Osteoblast (primary cell): ENCODE measurements at regions not wholly inside any gene's neighbourhood (a gene's known extent, or its start where the extent isn't known, plus 50 kb on each side); places are given as distances from the start of the nearest gene placed in this dataset.
A peak's percentile ranks its signal among the peaks of the same experiment; 100 is the strongest.

Experiments
- DNase-seq: peaks from one replicate; pipeline ENCODE4 v3.0.0; 2011; ENCODE audit warnings: low spot score, mixed read lengths; ENCODE audit not compliant: insufficient read length; ENCODE audit errors: missing footprints
- H2AFZ ChIP-seq: 2 replicates; pipeline ENCODE4 v1.6.0; 2011; ENCODE audit warnings: mild to moderate bottlenecking, low read length
- H3K27ac ChIP-seq: 2 replicates; pipeline ENCODE4 v1.5.1; 2011; ENCODE audit warnings: mild to moderate bottlenecking, low read depth, low read length, moderate library complexity
- H3K27me3 ChIP-seq: 2 replicates; pipeline ENCODE4 v1.6.0; 2012; ENCODE audit warnings: mild to moderate bottlenecking, control low read depth, inconsistent platforms, low read length, moderate library complexity; ENCODE audit not compliant: insufficient read depth
- H3K36me3 ChIP-seq: 2 replicates; pipeline ENCODE4 v1.5.1; 2011; ENCODE audit warnings: mild to moderate bottlenecking, low read length, control low read depth, moderate library complexity; ENCODE audit not compliant: insufficient read depth
- H3K4me1 ChIP-seq: 2 replicates; pipeline ENCODE4 v1.5.1; 2011; ENCODE audit warnings: mild to moderate bottlenecking, low read length, control low read depth, moderate library complexity; ENCODE audit not compliant: insufficient read depth
- H3K4me2 ChIP-seq: 2 replicates; pipeline ENCODE4 v1.6.0; 2011; ENCODE audit warnings: mild to moderate bottlenecking, low read length; ENCODE audit not compliant: insufficient read depth
- H3K4me3 ChIP-seq: fragments of 200-600 bp; sonication (generic); 3 replicates; pipeline ENCODE4 v1.5.1; 2012; ENCODE audit warnings: mild to moderate bottlenecking, low read length, inconsistent platforms; ENCODE audit not compliant: insufficient read depth
- H3K79me2 ChIP-seq: 2 replicates; pipeline ENCODE4 v1.6.0; 2012; ENCODE audit warnings: mild to moderate bottlenecking, low read length, control low read depth, inconsistent platforms; ENCODE audit not compliant: insufficient read depth
- H3K9me3 ChIP-seq: 2 replicates; pipeline ENCODE4 v1.5.1; 2011; ENCODE audit warnings: low read depth, low read length, control low read depth
- H4K20me1 ChIP-seq: 2 replicates; pipeline ENCODE4 v1.6.0; 2012; ENCODE audit warnings: mild to moderate bottlenecking, low read length, control low read depth; ENCODE audit not compliant: insufficient read depth
- TF ChIP-seq, protein P1 (sequence below): IDR thresholded peaks from 2 replicates; pipeline ENCODE4 v1.5.1; 2011; ENCODE audit warnings: mild to moderate bottlenecking, low read depth, low read length, moderate library complexity; ENCODE audit errors: extremely low read depth

- peak; percentile 88 for DNase-seq
- Histone ChIP-seq H3K36me3 (no peaks in the 10 kb centered on the region), H3K4me1 (peaks cover 15% of the 10 kb centered on the region), H3K4me2 (peak overlapping the region; percentile 96), H2AFZ (peak overlapping the region; percentile 79), H3K27ac (no peak overlapping the region), H3K4me3 (peak overlapping the region; percentile 82), H3K9me3 (no peaks in the 10 kb centered on the region), H3K79me2 (peaks cover 2% of the 10 kb centered on the region), H4K20me1 (no peaks in the 10 kb centered on the region), H3K27me3 (peaks cover 14% of the 10 kb centered on the region)
- TF ChIP-seq, protein P1, sequence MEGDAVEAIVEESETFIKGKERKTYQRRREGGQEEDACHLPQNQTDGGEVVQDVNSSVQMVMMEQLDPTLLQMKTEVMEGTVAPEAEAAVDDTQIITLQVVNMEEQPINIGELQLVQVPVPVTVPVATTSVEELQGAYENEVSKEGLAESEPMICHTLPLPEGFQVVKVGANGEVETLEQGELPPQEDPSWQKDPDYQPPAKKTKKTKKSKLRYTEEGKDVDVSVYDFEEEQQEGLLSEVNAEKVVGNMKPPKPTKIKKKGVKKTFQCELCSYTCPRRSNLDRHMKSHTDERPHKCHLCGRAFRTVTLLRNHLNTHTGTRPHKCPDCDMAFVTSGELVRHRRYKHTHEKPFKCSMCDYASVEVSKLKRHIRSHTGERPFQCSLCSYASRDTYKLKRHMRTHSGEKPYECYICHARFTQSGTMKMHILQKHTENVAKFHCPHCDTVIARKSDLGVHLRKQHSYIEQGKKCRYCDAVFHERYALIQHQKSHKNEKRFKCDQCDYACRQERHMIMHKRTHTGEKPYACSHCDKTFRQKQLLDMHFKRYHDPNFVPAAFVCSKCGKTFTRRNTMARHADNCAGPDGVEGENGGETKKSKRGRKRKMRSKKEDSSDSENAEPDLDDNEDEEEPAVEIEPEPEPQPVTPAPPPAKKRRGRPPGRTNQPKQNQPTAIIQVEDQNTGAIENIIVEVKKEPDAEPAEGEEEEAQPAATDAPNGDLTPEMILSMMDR: no peak
Observed at GRCh38 chr20:36092398-36093024, 62.0 kb upstream of the EPB41L1 start.

DNA sequence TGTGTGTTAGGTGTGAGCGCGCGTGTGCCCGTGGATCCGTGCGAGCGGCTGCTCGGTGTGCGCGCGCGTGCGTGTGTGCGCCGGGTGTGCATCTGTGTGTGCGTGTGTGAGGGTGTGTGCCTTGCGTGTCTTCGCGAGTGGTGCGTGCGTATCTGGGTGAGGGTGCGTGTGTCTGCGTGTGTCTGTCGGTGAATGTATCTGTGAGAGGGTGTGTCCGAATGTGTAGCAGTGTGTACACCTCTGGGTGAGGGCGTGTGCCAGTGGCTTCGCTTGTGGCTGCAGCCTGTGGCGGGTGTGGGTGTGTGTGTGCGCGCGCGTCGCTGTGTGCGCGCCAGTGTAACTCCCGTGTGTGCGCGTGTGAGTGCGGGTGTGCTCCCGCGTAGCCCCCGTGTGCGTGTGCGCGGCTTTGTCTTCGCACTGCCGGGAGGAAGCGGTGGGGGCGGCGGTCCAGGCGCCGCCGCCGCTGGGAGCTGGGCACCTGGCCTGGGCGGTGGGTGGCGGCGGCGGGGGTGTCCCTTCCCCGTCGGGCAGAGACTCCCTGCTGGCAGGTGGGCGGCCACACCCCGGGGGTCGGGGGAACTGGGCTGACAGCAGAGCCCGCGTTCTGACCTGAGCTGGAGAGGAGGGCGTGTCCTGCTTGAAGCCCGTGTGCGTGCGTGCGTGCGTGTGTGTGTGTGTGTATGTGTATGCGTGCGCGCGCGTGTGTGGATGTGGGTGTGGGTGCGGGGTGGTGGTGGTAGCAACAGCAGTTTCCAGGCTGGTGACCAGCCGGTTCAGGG is 61.3 kb upstream of the EPB41L1 start:
- Histone ChIP-seq H3K79me2 (peaks cover 2% of the 10 kb centered on the region), H3K4me2 (peak overlapping the region; percentile 96), H3K27ac (peak overlapping the region; percentile 2), H3K4me1 (peaks cover 22% of the 10 kb centered on the region), H2AFZ (peak overlapping the region; percentile 79), H3K9me3 (no peaks in the 10 kb centered on the region), H3K4me3 (peak overlapping the region; percentile 82), H3K27me3 (peaks cover 14% of the 10 kb centered on the region), H3K36me3 (no peaks in the 10 kb centered on the region), H4K20me1 (no peaks in the 10 kb centered on the region)
- TF ChIP-seq, protein P1: no peak
- no peak for DNase-seq

DNA sequence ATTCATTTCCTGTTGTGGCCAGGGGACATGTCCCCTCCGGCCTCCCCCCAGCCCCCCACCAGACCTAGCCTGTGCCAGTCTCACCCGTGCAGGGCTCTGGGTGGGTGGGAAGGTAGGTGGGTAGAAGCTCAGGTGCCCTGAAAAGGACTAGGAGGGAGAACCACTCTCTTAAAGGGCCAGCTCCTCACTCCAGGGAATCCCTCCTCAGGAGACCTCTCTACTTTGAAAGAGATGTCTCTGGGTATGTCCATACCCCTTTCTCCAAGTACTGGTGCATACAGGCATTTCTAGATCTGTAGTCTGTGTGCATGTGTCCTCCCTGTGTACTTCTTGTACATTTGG is 60.8 kb upstream of the EPB41L1 start:
- H3K4me1 ChIP-seq: peaks cover 27% of the 10 kb centered on the region
- TF ChIP-seq, protein P1: no peak
- no peaks in the 10 kb centered on the region for H3K9me3 ChIP-seq
- DNase-seq: no peak
- peak overlapping the region; percentile 2 for H3K27ac ChIP-seq
- H3K27me3 ChIP-seq: peaks cover 14% of the 10 kb centered on the region
- H3K79me2 ChIP-seq: peaks cover 2% of the 10 kb centered on the region
- peak overlapping the region; percentile 96 for H3K4me2 ChIP-seq
- H3K4me3 ChIP-seq: peak overlapping the region; percentile 82
- no peaks in the 10 kb centered on the region for H3K36me3 ChIP-seq
- no peaks in the 10 kb centered on the region for H4K20me1 ChIP-seq
- peak overlapping the region; percentile 25 for H2AFZ ChIP-seq

DNA sequence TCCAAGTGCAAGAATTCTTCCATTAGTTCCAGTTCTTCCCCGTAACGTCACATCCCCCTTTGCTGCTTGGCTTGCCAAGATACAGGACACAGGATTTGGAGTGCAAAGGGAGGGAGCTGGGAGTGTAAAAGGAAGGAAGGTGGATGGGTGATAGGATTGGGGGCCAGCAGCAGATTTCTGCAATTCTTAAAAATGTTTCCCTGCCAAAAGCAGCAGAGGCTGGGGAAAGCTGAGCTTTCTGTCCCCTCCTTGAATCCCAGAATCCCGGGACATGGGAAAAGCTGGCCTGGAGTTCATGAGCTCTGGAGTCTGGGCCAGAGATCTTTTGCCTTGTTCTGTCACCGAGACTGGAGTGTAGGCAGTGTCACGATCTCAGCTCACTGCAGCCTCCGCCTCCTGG is 60.0 kb upstream of the EPB41L1 start:
- peak overlapping the region; percentile 66 for H2AFZ ChIP-seq

More for the DNA sequence above, 60.0 kb upstream of the EPB41L1 start:
- Histone ChIP-seq H3K27me3 (peaks cover 14% of the 10 kb centered on the region), H3K36me3 (no peaks in the 10 kb centered on the region), H4K20me1 (no peaks in the 10 kb centered on the region), H3K4me1 (peaks cover 27% of the 10 kb centered on the region), H3K9me3 (no peaks in the 10 kb centered on the region), H3K4me3 (peak overlapping the region; percentile 82), H3K4me2 (peak overlapping the region; percentile 96), H3K27ac (peak overlapping the region; percentile 35), H3K79me2 (peaks cover 4% of the 10 kb centered on the region)
- TF ChIP-seq, protein P1: no peak
- peak; percentile 91 for DNase-seq
